RPMI7951 (cell line): ENCODE measurements at regions not wholly inside any gene's neighbourhood (a gene's known extent, or its start where the extent isn't known, plus 50 kb on each side); places are given as distances from the start of the nearest gene placed in this dataset.

Experiments
- DNase-seq: peaks from one replicate; pipeline ENCODE4 v3.0.0-alpha.2; 2012; ENCODE audit warnings: low read depth

GRCh38 chr9:515665-516064, 301.0 kb downstream of the DOCK8 start:
- no peak for DNase-seq

GRCh38 chr9:517993-518392, 303.3 kb downstream of the DOCK8 start:
- DNase-seq = no peak

GRCh38 chr9:518540-518939, 303.9 kb downstream of the DOCK8 start:
- DNase-seq = no peak

- no peak for DNase-seq
These were observed 304.9 kb downstream of the DOCK8 start for GRCh38 chr9:519579-519978.

GRCh38 chr9:520302-520701, 305.6 kb downstream of the DOCK8 start:
- DNase-seq = no peak

GRCh38 chr9:522190-522589, 307.5 kb downstream of the DOCK8 start:
- DNase-seq = no peak

GRCh38 chr9:522658-523057, 308.0 kb downstream of the DOCK8 start:
- no peak for DNase-seq

- no peak for DNase-seq
These were observed 308.8 kb downstream of the DOCK8 start for GRCh38 chr9:523444-523843.

- no peak for DNase-seq
These were observed 309.3 kb downstream of the DOCK8 start for GRCh38 chr9:524008-524407.

GRCh38 chr9:526904-527591, 312.4 kb downstream of the DOCK8 start:
- DNase-seq = no peak

- no peak for DNase-seq
These were observed 311.8 kb upstream of the DMRT1 start for GRCh38 chr9:529731-530130.

- no peak for DNase-seq
These were observed 310.8 kb upstream of the DMRT1 start for GRCh38 chr9:530681-531080.

GRCh38 chr9:532707-533106, 308.8 kb upstream of the DMRT1 start:
- DNase-seq = no peak

GRCh38 chr9:534886-535285, 306.6 kb upstream of the DMRT1 start:
- DNase-seq = peak; percentile 2

GRCh38 chr9:535356-535755, 306.1 kb upstream of the DMRT1 start:
- DNase-seq = no peak

- DNase-seq = no peak
These were observed 304.6 kb upstream of the DMRT1 start for GRCh38 chr9:536597-537511.

GRCh38 chr9:543478-543877, 298.0 kb upstream of the DMRT1 start:
- no peak for DNase-seq

- DNase-seq = no peak
These were observed 296.0 kb upstream of the DMRT1 start for GRCh38 chr9:545480-545879.

GRCh38 chr9:546235-546634, 295.3 kb upstream of the DMRT1 start:
- DNase-seq = no peak

- DNase-seq = peak; percentile 3
These were observed 294.7 kb upstream of the DMRT1 start for GRCh38 chr9:546797-547223.

GRCh38 chr9:547314-547713, 294.2 kb upstream of the DMRT1 start:
- DNase-seq = no peak

- DNase-seq = no peak
These were observed 292.0 kb upstream of the DMRT1 start for GRCh38 chr9:549455-549997.

- no peak for DNase-seq
These were observed 291.2 kb upstream of the DMRT1 start for GRCh38 chr9:550333-550732.
